GM19468 (cell line): ENCODE measurements at regions not wholly inside any gene's neighbourhood (a gene's known extent, or its start where the extent isn't known, plus 50 kb on each side); places are given as distances from the start of the nearest gene placed in this dataset.
"Not testable (repeated sequence)": the region's sequence is repeated elsewhere in the genome, so short reads cannot be mapped to it uniquely, and the experiment has no call there.

Source experiments
- ATAC-seq: cut with Tn5 transposase; IDR thresholded peaks from one replicate; pipeline ENCODE4 v1.9.1; 2021; ENCODE audit warnings: mild to moderate bottlenecking, moderate library complexity, moderate number of reproducible peaks; ENCODE audit not compliant: unreplicated experiment; ENCODE audit errors: extremely low read depth

DNA sequence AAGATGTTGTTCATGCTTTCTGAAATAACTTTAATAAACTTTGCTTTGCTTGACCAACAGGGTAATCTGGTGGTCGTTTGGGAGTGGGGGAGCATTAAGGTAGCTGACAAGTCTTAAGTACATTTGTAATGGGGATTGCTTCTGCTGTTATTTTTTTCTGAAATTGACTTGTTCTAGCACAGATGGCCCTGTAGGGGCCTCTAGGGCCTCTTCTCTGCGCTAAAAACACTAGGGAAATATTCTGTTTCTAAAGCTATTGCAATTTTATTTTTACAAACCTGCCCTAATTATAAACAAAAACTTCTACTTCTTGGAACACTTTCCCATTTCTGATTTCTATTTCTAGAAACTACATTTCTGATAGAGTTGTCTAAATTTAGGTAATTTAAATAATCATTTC lies 191.3 kb upstream of the KCNJ3 start:
- no peak for ATAC-seq

DNA sequence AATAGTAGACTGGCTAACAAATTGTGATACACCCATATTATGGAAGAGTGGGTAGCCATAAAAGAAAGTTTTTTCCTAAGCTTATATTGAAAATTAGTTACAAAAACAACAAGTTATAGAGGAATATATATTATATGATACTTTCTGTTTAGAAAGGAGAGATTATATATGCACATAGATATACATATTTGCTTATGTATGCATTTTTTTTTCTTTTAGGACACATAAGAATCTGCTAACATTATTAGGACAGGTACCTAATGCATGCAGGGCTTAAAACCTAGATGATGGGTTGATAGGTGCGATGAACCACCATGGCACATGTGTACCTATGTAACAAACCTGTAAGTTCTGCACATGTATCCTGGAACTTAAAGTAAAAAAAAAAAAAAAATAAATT lies 179.6 kb upstream of the KCNJ3 start:
- no peak for ATAC-seq

- ATAC-seq: not testable (repeated sequence)
Observed at GRCh38 chr2:154520951-154521350, 177.5 kb upstream of the KCNJ3 start.

DNA sequence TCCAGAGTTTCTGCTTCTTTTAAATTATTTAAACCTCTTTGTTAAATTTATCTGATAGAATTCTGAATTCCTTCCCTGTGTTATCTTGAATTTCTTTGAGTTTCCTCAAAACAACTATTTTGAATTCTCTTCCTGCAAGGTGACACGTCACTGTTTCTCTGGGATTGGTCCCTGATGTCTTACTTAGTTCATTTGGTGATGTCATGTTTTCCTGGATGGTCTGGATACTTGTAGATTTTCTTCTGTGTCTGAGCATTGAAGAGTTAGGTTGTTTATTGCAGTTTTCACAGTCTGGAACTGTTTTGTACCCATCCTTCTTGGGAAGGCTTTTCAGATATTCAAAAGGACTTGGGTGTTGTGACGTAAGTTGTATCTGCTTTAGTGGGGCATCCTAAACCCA lies 172.3 kb upstream of the KCNJ3 start:
- ATAC-seq: no peak

GRCh38 chr2:154527962-154528361 lies 170.5 kb upstream of the KCNJ3 start:
- ATAC-seq: no peak

- ATAC-seq: no peak
Observed at GRCh38 chr2:154532004-154532403, 166.5 kb upstream of the KCNJ3 start.

DNA sequence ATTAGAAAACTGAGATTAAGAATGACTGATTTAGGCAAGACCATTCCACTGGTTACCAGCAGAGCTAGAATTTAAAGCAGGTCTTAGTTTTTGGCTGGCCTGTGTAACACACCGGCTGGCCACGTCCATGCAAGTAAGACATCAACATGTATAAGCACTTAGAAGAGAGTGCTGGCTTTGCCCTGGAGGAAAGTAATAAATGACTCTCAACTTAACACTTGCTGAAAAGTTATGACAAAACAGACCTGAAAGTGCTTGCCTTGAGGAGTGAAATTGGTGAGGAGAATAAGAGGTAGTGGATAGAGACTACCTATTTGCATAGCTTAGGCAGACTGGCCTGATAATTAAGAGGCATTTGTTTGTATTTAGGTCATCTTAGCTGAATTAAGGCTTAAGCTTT lies 165.7 kb upstream of the KCNJ3 start:
- ATAC-seq: no peak

- ATAC-seq: no peak
Observed at GRCh38 chr2:154533300-154533940, 165.1 kb upstream of the KCNJ3 start.

GRCh38 chr2:154537024-154537423 lies 161.5 kb upstream of the KCNJ3 start:
- no peak for ATAC-seq

GRCh38 chr2:154537843-154538450 lies 160.5 kb upstream of the KCNJ3 start:
- ATAC-seq: no peak

- ATAC-seq: no peak
Observed at GRCh38 chr2:154546341-154546740, 152.2 kb upstream of the KCNJ3 start.

DNA sequence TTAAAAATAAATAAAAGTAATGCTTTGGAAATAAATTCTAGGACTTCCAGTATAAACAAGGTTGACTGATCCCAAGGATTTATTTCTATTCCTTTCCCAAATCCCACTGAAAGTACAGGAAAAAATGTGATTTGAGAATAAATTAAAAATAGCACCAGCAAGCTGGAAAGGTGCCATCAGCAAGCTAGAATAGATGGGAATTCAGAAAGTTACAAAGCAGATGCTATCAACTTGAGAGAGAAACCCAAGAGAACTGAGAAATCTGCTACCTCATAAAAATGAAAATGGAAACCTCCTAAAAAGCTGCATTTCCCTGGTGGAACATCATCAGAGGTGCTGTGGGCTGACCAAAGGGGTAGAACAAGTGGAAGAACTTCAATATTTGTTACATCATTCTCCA lies 148.6 kb upstream of the KCNJ3 start:
- ATAC-seq: no peak

- ATAC-seq: no peak
Observed at GRCh38 chr2:154551649-154552048, 146.8 kb upstream of the KCNJ3 start.

GRCh38 chr2:154554046-154554445 lies 144.4 kb upstream of the KCNJ3 start:
- no peak for ATAC-seq

DNA sequence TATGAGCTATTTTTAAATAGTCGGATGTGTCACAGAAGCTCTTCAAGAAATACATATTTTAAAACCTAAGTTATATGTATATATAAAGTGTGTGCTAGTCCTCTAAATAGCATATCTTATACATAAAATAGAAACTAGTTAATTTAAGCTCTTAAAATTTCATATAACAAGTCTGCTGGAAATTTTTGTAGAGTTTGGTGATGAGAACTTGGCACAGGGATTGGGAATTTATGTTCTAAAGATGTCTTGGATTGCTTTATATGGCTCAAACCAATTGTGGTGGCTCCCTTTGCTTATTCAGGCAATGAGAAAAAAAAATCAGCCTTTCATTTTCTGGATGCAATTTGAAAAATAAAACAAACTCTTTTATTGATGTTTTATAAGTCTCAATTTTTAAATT lies 142.8 kb upstream of the KCNJ3 start:
- no peak for ATAC-seq

DNA sequence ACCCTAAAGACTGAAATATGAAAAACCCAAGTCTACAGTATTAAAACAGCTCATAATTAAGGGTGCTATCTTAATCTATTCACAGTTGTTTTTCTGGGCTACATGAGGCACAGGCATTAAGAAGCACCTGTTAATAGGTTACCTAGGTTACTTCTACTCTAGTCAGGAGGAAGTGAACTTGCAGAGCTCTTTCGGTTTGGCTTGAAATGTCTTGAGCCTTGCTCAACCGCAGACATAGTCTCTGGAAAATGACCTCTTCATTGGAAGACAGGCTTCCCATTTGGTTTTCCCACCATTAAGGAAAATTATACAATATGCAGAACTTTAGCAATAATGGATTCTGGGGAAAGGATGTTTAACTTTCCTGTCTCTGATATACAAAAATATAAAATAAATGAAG lies 142.3 kb upstream of the KCNJ3 start:
- ATAC-seq: peak; percentile 36

GRCh38 chr2:154556607-154557006 lies 141.9 kb upstream of the KCNJ3 start:
- ATAC-seq: no peak

DNA sequence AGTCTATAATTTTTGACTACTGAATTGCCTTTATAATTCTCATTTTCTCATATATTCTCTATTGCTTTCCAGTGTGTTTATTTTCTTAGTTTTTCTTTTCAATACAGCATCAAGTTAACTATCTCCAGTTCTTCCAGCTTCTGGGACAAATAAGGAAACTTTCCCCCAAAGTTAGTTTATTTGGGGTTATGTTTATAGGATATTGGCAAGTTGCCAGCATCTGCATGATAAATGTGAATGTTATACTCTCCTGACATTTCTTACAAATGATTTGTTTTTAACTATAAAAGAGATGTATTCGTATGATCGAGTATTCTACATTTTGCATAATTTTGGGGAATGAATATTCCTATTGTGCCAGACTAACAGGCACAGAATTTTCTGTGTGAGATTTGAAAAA lies 140.6 kb upstream of the KCNJ3 start:
- no peak for ATAC-seq

DNA sequence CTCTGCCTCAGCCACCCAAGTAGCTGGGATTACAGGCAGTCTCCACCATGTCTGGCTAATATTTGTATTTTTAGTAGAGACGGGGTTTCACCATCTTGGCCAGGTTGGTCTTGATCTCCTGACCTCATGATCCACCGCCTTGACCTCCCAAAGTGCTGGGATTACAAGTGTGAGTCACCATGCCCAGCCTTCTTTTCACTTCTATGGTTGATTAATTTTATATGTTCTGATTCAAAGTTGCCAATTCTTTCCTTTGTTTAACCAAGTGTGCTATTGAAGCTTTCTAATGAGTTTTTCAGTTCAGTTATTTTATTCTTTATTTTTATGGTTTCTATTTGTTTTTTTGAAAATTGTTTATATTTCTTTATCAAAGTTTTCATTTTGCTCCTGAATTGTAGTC lies 133.1 kb upstream of the KCNJ3 start:
- ATAC-seq: no peak

GRCh38 chr2:154568413-154568812 lies 130.1 kb upstream of the KCNJ3 start:
- no peak for ATAC-seq

DNA sequence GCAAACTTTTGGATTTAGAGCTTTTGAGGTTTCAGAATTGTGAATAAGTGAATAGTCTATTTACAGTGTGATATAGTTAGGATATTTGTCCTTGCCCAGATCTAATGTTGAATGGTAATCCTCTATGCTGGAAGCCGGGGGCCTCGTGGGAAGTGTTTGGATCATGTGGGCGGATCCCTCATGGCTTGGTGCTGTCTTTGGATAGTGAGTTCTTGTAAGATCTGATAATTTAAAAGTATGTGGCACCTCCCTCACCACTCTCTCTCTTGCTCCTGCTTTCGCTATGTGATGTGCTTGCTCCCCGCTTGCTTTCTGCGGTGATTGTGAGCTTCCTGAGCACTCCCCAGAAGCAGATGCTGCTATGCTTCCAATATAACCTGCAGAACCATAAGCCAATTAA lies 128.0 kb upstream of the KCNJ3 start:
- ATAC-seq: no peak

DNA sequence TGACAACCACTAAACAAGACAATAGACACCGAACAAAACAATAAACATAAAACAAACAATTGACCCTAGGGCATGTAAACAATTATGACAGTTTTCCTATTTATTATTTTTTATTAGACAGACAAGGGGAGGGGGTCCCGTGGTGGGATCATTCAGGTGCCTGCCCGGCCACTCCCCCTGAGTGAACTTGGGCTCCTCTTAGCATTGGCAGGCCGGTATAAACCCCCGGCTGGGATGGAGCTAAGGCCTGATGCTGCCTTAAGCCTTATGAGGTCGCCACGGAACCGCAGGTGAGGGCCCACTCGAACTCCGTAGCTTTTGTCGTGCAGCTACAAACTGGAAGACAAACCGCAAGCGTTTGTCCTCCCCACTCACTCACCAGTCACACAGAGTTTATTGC lies 121.8 kb upstream of the KCNJ3 start:
- not testable (repeated sequence) for ATAC-seq
